ENCODE measurements at regions not wholly inside any gene's neighbourhood (a gene's known extent, or its start where the extent isn't known, plus 50 kb on each side); places are given as distances from the start of the nearest gene placed in this dataset.
"Not testable (repeated sequence)": the region's sequence is repeated elsewhere in the genome, so short reads cannot be mapped to it uniquely, and the experiment has no call there.

DNA sequence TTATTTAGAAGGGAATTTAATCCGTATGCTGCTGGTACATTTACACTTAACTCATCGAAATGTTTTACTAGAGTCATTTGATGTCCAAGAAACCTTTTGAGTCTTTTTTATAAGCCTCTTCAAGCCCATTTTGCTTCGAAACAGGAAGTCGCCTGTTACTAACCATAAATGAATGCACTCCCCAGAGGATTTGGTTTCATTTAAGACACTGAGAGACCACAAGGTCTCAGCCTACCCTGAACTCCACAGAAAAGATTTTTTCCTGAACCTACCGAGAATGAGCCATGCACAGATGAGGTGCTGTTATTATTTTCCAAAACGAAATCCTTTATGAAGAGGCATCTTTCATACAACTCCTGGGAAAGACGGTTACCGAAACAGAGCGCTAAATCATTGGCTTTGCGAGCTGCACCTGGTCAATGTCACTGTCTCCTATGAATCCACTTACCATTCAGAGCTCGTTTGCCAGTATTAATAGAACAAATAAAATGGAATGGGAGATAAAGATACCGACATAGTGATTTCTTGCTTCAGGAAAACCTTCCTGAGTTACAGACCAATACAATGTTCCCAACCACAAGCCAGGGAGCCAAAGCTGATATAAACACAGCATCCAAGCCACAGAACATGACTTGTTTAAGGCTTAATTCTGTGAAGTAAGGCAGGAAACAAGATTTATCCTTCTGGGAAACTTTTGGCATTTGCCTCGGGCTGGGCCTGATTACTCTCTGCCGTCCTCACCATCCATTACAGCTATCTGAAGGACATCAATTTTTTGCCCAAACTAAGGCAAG, 382.1 kb downstream of the OSR1 start:
- no peak for DNase-seq

DNA sequence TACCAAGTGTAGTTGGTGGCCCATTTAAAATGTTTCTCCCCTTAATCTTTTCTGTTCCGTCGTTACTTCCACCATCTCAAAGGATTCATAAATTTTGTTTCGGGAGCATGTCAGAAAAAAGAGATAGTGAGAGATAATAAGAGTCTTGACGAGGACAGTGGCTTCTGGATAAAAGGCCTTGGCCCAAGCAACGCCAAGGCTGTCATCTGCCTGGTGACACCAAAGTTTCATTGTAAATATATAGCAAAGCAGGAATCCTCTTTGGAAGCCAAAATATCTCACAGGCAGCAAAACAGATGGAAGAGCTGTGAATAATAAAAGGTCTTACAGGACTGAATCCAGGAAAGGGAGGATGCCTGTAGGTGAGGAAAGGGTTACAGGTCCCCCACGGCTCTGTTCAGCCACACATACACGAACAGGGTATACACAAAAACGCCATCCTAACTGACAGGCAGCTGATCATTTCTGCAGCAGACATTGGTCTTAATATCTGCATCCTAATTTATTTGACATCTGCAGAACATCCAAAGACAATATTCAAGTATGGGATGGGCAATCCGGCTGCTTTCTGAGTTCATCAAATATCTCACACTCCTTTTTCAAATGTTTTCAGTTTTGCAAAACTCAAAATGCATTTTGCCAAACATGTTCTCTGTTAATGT, 382.8 kb downstream of the OSR1 start:
- no peak for DNase-seq

DNA sequence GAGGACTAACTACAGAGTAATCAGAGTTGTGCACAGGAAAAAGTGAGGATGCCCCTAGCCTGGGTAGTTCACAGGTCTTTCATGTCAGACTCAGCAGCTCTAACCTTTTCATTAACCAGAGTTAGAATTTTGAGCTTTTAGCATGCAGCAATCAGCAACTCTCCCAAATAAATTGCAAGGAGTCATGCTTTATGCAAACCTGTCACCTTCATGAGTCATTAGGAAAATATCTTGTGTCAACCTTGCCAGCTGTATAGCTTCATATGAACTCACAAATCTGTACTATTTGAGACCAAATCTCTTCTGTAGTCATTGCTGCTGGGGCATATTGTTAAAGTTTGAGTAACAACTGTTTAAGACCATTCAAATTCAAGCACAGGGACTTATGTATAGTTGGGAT, 382.3 kb upstream of the NT5C1B start:
- no peak for DNase-seq

DNA sequence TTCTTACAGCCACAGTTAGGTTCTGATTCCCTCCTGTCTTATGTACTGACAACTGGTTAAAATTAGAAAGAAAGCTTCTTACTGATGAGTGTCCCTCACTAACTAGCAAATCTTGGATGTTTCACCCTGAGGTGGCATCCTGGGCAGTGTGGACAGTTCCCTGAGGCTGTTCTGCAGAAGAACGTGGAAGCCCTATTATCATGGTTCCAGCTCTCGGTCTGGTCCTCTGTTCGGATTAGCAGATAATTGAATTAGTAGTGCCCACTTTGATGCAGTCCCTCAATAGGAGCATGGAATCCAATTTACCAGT, 381.7 kb upstream of the NT5C1B start:
- DNase-seq = no peak

DNA sequence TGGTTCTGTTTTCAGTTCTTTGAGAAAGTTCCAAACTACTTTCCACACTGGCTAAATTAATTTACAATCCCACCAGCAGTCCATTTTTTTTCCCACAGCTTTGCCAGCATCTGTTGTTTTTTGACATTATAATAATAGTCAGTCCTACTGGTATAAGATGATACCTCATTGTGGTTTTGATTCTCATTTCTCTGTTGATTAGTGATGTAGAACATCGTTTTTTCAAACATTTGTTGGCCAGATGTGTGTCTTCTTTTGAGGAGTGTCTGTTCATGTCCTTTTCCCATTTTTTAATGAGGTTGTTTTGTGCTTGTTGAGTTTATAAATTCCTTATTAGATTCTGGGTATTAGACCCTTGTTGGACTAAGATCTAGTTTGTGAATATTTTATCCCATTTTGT, 376.8 kb upstream of the NT5C1B start:
- DNase-seq = no peak

DNA sequence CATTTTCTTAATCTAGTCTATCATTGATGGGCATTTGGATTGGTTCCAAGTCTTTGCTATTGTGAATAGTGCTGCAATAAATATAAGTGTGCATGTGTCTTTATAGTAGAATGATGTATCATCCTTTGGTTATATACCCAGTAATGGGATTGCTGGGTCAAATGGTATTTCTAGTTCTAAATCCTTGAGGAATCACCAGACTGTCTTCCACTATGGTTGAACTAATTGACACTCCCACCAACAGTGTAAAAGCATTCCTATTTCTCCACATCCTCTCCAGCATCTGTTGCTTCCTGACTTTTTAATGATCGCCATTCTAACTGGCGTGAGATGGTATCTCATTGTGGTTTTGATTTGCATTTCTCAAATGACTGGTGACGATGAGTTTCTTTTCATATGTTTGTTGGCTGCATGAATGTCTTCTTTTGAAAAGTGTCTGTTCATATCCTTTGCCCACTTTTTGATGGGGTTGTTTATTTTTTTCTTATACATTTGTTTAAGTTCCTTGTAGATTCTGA, 374.4 kb upstream of the NT5C1B start:
- DNase-seq = not testable (repeated sequence)

DNA sequence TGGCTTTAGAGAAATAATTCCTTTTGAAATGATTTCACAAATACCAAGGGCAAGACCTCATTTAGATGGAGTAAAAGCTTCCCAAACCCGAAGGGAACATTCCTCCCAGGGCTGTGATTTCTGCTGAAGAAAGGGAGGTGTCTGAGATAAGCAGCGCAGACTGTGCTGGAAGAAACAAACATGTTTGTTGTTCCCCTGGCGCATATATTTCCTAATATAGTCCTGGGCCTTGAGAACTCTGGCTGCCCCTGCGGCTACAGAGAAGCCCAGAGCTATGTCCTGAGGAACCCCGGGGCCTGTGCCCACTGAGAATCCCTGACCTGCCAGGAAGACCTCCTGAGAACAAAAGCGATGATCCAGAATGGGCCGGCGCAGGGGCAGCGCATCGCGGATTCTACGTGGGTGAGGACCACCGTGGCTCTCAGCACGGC, 372.6 kb upstream of the NT5C1B start:
- no peak for DNase-seq

DNA sequence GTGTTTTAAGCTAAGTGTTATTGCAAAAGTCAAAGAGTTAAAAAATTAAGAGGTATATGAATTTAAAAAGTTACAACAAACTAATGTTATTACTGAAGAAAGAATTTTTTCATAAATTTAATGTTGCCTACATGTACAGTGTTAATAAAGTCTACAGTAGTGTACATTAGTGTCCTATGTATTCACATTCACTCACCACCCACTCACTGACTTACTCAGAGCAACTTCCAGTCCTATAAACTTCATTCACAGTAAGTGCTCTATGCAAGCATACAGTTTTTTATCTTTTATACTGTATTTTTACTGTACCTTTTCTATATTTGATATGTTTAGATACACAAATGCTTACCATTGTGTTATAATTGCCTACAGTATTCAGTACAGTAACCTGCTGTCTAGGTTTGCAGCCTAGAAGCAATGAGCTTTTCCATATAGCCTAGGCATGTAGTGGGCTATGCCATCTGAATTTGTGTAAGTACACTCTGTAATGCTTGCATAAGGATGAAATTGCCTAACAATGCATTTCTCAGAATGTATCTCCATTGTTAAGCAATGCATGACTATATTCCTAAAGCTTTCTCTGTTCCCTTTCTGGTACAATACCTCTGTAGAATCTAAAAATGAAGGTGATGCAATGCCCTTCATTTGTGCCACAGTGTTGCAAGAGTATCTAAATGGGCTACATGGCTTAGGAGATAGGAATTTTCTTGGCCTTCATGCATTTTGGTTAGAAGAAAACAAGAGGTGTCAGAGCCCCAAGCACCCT, 370.8 kb upstream of the NT5C1B start:
- no peak for DNase-seq

DNA sequence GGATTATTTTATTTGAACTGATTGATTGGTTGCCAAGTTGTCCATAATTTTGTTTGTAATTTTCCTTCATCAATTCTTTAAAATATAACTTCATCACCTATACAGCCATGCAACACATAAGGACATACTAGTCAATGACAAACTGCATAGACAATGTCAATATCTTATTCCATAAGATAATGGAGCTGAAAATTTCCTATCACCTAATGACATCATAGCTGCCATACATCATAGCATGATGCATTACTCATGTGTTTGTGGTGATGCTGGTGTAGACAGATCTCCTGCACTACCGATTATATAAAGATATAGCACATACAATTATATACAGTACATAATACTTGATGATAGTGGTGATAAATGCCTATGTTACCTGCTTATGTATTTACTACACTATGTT, 369.8 kb upstream of the NT5C1B start:
- no peak for DNase-seq

DNA sequence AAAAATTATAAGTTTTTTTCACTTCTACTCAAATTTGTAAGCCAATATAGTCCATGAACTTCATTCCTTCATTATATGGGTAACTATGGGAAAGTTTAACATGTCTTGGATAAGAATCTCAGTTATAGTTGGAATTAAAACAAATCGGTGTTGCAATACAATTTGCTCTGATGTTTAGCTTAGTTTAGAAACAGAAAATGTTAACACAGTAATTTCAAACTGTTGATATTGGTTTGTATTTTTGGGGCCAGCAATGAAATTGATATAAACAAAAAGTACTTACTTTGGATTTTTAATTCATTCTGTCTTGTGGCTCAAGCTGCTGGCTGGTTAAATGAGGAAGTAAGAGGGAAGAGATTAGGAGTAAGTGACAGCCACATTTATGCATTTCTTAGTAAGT, 368.5 kb upstream of the NT5C1B start:
- DNase-seq = no peak

DNA sequence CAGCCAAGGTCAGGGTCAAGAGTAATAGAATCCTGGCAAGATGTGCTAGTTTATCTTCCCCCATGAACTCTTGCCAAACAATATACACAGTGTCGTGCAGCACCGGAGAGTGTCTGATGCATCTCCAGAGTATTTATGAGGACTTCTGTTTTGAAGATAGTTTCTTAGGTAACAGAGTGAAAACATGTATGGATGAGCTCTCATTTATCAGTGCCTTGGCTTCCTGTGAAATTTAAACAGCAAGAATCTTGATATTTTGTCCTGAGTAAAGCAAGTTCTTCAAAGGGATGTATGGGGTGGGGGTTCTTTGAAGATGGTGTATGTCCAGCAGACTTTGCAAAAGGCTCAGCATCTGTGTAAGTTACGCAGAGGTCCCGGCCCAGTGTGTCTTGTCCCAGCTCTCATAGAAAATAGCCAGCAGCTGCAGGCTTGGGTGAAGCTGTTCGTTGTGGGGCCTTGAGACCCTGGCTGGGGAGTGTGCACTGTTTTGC, 361.0 kb upstream of the NT5C1B start:
- no peak for DNase-seq

DNA sequence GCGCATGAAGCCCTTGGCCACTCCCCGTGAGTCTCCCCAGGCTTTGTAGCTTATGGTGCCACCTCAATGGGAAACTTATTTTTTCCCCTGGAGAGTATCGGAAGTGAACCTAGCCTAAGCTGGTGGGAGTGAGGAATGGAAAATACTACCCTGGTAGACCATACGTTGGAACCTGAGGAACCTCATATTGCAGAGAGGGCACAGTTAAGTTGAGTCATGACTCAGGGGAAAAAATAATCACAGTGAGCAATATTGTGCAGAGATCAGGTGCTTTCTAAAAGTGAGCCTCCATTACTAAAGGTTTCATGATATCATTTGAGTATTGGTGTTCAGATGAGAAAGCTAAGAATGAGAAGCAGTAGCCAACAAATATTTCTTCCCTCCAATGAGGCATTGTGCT, 360.5 kb upstream of the NT5C1B start:
- no peak for DNase-seq

DNA sequence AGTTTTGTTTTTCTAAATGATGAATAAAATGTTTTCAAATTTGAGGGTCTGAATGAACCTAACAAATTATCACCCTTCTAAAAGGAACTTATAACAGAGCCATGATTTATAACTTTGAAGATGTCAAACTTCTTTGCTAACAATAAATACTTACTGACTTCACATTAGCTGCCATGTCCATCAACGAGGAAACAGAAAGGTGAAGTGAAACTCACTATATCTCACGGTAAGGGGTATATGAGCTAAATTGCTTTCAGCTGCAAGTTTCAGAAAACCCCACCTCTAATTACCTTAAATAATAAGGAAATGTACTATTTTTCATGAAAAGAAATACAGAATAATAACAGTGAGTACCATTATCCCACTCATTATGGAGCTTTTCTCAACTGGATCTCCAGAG, 350.8 kb upstream of the NT5C1B start:
- DNase-seq = no peak

DNA sequence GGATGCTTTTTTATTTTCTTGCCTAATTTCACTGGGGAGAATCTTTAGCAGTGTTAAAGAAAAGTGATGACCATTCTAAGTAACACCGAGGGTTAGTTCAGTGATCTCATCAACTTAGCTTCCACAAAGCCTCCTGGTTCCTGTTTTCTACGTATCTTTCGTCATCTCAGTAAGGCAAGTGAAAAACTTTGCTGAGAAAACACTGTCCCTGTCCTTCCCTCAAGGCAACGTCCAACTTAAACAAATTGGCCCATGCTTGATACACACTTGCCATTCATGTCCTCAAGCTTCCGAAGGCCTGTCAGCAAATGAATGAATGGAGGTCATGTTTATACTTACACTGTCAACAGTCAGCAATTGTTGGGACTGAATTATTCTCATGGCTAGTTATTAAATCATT, 350.4 kb upstream of the NT5C1B start:
- not testable (repeated sequence) for DNase-seq

DNA sequence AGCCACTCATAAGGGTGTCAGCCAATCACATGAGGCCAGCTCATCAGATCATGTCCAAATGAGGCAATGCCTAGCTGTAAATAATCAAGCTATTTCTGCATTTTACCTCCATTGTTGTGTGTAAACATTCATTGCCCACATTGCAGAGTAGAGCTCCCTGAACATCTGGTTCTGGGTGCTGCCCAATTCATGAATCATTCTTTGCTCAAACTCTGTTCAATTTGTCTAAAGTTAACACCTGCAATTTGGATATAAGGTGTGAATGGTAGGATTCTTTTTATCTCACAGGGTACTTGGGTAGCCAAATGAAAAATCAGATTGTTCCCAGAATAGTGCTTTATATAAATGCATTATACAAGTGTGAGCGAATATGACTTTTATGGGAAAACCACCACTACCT, 345.5 kb upstream of the NT5C1B start:
- DNase-seq = no peak

DNA sequence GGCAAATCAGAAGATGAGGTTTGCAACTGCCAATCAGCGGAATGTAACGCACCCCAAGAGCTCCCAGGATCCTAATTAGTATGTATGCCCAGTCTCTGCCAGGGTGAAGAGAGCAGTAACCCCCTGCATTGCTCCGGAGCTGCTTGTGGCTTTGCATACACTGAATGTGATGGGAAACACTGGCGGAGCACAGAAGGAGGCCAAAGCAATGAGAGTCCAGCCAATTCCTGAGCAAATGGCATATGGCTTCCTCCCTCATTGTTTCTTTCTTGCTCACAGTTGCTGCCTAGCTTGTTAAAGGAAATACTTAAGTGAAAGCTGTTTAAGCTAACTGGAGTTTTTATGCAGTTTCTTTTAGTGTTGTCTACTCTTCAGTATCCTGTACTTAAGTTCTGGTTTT, 343.5 kb upstream of the NT5C1B start:
- no peak for DNase-seq

DNA sequence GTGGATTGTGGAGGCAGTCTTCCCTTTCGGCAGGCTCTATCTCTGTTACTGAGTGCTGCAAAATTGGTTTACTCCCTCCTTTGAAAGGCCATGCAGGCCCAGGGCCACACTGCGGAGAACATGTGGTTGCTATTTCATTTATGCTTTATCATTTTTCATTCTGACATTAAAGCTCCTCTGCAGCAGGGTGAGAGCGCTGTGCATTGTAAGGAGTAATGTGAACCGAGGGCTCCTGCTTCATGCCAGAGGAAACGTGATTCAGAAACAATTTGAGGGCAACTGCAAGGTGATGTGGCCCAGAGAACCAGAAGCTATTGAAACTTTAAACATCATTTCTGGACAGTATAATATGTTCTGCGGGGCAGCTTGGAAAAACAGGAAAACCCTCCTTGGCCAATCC, 341.6 kb upstream of the NT5C1B start:
- DNase-seq = no peak

DNA sequence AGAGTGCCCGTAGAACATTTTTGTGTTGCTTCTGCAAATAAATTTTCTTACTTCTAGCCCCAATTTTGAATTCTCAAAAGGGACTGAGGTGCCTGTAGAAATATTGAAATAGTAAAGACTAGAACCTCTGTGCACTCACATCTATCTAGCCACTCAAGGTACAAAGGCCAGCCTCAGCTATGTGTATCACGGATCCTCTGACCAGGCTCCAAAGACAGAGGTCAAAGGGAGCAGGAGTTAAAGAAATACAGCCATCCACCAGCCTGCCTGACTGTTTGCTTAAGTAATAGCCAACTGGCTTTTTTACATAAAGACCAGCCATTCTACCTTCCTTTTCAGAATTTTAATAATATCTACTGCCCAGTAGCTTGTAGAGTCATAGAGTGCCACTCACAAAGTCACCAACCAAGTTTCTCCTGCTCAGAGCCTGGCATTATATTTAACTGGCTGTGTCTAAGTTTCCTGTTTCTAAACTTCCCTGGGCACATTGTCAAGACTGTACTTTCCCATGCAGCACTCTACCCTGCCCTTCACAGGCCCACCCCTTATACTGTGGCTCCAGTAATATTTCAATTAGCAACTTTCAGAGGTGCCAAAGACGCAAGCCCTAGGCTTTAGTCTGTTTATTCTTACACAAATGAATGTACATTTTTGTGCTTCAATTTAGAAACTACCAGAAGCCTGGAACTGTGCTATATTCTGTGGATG, 338.3 kb upstream of the NT5C1B start:
- no peak for DNase-seq

DNA sequence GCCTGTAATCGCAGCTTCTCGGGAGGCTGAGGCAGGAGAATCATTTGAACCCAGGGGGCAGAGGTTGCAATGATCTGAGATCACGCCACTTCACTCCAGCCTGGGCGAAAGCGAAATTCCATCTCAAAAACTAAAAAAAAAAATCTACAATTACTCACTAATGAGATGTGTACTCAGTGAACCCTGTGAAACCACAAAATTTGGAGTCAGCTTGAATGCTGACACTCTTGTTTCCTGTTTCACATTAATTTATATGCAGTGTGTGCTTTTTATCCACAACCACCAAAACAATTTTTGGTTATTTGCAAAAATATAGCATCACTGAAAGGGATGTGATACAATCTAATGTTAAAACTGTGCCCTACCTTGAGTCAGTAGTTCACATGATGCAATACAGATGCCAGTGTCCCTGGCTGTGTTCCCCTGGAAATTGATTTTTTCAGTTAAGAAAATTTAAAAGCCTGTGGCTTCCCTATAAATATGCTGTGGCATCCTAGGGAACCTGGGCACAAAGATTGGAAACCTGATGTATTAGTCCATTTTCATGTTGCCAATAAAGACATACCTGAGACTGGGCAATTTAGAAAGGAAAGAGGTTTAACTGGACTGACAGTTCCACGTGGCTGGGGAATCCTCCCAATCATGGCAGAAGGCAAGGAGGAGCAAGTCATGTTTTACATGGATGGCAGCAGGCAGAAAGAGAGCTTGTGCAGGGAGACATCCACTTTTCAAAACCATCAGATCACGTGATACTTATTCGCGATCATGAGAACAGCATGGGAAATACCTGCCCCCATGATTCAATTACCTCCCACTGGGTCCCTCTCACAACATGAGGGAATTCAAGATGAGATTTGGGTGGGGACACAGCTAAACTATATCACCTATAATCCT, 337.5 kb upstream of the NT5C1B start:
- no peak for DNase-seq

DNA sequence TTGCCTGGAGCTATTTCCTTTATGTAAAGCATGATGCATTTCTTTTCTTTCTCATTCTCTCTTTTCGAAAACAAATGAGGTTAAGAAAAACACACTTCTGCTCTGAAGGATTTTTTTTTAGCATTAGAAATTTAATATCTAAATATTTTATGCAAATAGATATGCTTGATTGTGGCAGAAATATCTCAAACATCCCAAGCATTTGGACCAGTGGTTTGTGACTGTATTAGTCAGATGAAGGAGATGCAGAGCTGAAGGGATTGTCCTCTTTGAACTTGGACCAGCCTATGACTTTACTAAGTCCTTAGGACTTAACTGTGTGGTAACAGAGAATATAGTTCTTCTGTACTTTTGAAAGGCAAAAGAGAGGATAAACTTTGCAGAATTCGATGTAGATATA, 335.9 kb upstream of the NT5C1B start:
- DNase-seq = no peak

DNA sequence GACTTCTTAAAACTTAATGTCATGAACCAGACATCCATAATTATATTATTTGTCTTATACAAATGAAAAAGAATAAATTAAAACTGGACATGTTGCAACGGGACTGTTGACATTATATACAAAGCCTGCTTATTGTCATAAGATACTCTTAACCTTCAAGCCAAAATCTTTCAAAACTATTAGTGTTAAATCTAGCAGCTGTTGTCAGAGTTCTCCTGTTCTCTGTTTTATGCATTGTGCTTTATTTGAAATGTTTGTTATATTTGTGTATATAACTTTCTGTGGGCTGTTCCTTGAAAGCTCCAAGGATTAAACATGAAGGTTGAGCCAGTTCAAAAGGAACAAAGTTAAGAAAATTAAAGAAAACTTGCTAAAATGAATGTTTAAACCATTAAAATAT, 335.5 kb upstream of the NT5C1B start:
- DNase-seq = no peak

DNA sequence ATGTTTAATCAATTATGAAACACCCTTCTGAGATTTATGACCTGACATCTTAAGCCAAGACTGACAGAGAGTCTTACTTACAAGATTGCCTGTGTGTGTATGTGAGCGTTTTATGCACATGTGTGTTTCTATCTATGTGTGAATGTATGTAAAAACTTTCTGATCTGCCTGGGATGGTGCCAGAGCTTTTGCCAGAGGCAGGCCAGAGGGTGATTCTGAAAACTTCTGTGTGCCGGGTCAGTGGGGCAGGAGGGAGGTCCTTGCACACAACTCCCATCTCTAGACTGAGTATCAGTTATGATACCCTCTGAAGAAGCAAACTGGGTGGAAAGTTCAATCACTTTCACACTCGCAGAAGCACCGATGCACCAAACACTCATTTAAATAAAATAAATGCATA, 335.0 kb upstream of the NT5C1B start:
- no peak for DNase-seq
